ENCODE measurements at regions not wholly inside any gene's neighbourhood (a gene's known extent, or its start where the extent isn't known, plus 50 kb on each side); places are given as distances from the start of the nearest gene placed in this dataset.

DNA sequence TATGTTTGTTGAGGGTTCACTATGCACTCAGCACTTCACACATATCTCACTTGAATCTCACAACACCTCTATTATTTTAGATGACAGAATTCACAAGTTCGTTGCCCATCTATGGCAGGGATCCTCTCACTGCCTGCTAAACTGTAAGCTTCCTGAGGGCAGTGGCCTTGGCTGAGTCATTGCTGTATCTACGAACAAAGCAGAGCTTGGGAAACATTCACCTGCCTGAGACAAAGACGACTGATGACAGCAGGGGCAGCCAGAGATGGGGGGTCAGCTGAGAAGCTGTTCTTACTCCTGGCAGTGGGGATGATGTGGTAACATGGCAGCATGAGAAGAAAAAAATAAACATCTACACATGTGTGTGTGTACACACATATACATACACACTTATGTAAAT is 125.5 kb upstream of the NMNAT3 start:
- no peaks in the 10 kb centered on the region for H3K9me3 ChIP-seq
- 69 to 81% (median 73%) methylated on average over 3 of the region's 3 CpGs for WGBS, 5 donors
- H3K4me1 ChIP-seq, result no peaks in the 10 kb centered on the region
- no peaks in the 10 kb centered on the region for H3K36me3 ChIP-seq
- H3K4me3 ChIP-seq, result no peak overlapping the region
- H3K27ac ChIP-seq, result no peak overlapping the region
- DNase-seq, result no peak
- no peaks in the 10 kb centered on the region for H3K27me3 ChIP-seq
- intact Hi-C loops (cut with DNase I; ENCODE audit: low total_unique reads), result no loop called here
- TF ChIP-seq, protein P1, sequence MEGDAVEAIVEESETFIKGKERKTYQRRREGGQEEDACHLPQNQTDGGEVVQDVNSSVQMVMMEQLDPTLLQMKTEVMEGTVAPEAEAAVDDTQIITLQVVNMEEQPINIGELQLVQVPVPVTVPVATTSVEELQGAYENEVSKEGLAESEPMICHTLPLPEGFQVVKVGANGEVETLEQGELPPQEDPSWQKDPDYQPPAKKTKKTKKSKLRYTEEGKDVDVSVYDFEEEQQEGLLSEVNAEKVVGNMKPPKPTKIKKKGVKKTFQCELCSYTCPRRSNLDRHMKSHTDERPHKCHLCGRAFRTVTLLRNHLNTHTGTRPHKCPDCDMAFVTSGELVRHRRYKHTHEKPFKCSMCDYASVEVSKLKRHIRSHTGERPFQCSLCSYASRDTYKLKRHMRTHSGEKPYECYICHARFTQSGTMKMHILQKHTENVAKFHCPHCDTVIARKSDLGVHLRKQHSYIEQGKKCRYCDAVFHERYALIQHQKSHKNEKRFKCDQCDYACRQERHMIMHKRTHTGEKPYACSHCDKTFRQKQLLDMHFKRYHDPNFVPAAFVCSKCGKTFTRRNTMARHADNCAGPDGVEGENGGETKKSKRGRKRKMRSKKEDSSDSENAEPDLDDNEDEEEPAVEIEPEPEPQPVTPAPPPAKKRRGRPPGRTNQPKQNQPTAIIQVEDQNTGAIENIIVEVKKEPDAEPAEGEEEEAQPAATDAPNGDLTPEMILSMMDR (IDR thresholded peaks at IDR 0.05), result no peak
- TF ChIP-seq POLR2A (IDR thresholded peaks at IDR 0.05) (no peak), POLR2AphosphoS5 (IDR thresholded peaks at IDR 0.05) (no peak), EP300 (IDR thresholded peaks at IDR 0.05) (no peak)

DNA sequence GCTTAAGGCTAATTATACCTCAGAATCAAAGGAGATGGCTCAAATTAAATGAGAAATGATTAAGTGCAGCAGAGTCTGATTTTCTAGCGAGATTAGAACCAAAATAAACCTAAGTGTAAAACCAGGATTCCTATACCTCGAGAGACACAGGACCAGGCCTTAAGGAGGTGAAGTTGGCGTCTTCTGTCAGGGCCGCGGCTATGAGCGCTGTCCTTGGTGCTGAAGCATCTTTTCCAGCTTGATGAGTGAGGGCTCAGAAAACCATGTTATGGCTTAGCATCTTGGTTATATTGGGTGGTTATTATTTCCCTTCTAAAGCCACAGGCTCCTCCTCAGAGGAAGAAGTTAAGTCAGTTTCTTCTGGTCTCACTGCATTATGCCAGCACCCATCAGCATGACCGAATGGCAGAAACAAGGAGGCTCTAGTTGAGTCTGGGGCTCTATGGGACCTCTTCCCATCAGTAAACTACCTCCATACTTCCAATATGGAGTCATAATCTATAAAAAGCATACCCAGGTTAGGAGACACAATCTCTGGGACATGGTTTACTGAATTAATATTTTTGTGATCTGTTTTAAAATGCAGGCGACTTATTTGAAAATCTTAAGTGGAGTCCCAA is 120.1 kb upstream of the NMNAT3 start:
- peak in 1 of 2 donors; percentile 71 for DNase-seq
- H3K36me3 ChIP-seq, result no peaks in the 10 kb centered on the region
- TF ChIP-seq POLR2AphosphoS5 (IDR thresholded peaks at IDR 0.05) (no peak), EP300 (IDR thresholded peaks at IDR 0.05) (no peak), POLR2A (IDR thresholded peaks at IDR 0.05) (no peak)
- TF ChIP-seq, protein P1 (IDR thresholded peaks at IDR 0.05), result no peak
- no peak overlapping the region for H3K4me3 ChIP-seq
- H3K9me3 ChIP-seq, result no peaks in the 10 kb centered on the region
- no peaks in the 10 kb centered on the region for H3K4me1 ChIP-seq
- no peak overlapping the region for H3K27ac ChIP-seq
- 31 to 39% (median 34%) methylated on average over 8 of the region's 8 CpGs for WGBS, 5 donors
- H3K27me3 ChIP-seq, result no peaks in the 10 kb centered on the region
- intact Hi-C loops (cut with DNase I; ENCODE audit: low total_unique reads), result no loop called here

DNA sequence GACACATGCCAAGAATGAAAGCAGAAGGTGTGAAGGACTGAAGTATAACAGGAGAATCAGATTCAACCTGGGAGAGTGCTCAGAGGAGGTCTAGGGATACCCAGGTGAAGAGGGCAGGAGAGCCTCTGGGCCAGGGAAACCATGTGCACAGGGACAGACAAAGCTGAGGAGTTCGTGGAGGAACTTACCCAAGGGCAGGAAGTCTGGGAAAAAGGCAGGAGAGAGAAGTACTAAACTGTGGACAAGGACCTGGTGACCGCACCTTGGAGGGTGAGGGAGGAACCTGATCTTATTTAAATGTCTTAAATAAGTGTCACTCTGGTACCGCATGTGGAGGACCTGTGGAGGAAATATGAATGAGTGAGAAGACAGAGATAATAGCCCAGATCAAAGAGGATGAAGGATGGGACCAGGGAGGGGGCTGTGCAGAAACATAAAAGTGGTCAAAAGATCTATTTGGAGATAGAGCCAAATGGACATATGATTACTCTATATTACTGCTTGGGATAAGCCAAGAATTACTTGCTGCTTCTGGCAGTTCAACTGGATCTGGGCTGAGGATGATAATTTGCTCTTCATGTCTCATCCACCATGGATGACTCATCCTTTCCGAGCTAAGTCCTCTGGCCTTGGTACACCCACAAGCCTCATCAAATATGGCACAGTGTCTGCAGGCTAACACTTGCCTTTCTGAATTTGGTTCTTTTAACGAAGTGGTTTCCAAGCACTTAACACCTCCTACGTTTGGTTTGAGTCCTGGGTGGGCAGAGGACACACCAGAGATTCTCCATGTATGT is 116.9 kb upstream of the NMNAT3 start:
- DNase-seq, result no peak
- Histone ChIP-seq H3K27ac (no peak overlapping the region), H3K4me1 (no peaks in the 10 kb centered on the region), H3K4me3 (no peak overlapping the region), H3K9me3 (no peaks in the 10 kb centered on the region), H3K27me3 (no peaks in the 10 kb centered on the region), H3K36me3 (no peaks in the 10 kb centered on the region)
- intact Hi-C loops (cut with DNase I; ENCODE audit: low total_unique reads), result no loop called here
- TF ChIP-seq POLR2A (IDR thresholded peaks at IDR 0.05), result no peak
- WGBS, 5 donors, result 43 to 62% (median 57%) methylated on average over 6 of the region's 6 CpGs

DNA sequence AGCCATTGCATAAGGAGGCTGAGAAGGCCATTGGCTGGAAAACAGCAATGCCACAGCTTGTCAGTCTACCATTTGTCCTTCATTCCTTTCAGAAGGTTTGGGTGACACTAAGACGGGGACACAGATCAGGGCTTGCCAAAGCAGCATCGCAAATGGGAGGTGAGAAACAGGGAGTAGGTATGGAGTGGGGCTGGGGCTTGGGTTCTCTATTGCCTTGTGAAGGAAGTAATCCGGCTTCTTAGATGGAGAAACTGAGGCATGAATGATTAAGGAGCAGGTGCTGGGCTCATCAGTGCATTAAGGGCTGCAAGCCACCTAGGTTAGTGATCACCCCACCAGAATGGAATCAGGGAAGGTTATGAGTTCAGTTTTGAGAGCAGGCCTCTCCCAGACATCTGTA is 115.6 kb upstream of the NMNAT3 start:
- 77 to 98% (median 86%) methylated on average over 3 of the region's 3 CpGs for whole genome bisulfite sequencing, 5 donors
- intact Hi-C loops (cut with DNase I; ENCODE audit: low total_unique reads), result no loop called here

More for the DNA sequence above, 115.6 kb upstream of the NMNAT3 start:
- Histone ChIP-seq H3K27me3 (no peaks in the 10 kb centered on the region), H3K36me3 (no peaks in the 10 kb centered on the region), H3K4me3 (no peak overlapping the region), H3K4me1 (no peaks in the 10 kb centered on the region), H3K27ac (no peak overlapping the region), H3K9me3 (no peaks in the 10 kb centered on the region)
- TF ChIP-seq, protein P1 (IDR thresholded peaks at IDR 0.05), result no peak
- TF ChIP-seq EP300 (IDR thresholded peaks at IDR 0.05) (no peak), POLR2AphosphoS5 (IDR thresholded peaks at IDR 0.05) (no peak), POLR2A (IDR thresholded peaks at IDR 0.05) (no peak)
- no peak for DNase-seq
